HepG2 (cell line): ENCODE measurements at regions not wholly inside any gene's neighbourhood (a gene's known extent, or its start where the extent isn't known, plus 50 kb on each side); places are given as distances from the start of the nearest gene placed in this dataset.

Experiments used
- CHD2 ChIP-seq: IDR thresholded peaks from 2 replicates; pipeline ENCODE4 v1.6.1; 2011; ENCODE audit warnings: low read depth, low read length, improper control_type of control experiment
- CTCF ChIP-seq: sonication (generic); formaldehyde crosslinking; IDR thresholded peaks from 2 replicates; pipeline ENCODE4 v1.5.0; 2020; ENCODE audit warnings: mild to moderate bottlenecking, missing genetic modification reagents, moderate library complexity
- E2F1 ChIP-seq: sonication (generic); formaldehyde crosslinking; IDR thresholded peaks from 2 replicates; pipeline ENCODE4 v1.5.0; 2020; ENCODE audit warnings: missing genetic modification reagents
- PHF20 ChIP-seq: sonication (generic); formaldehyde crosslinking; IDR thresholded peaks from 2 replicates; pipeline ENCODE4 v1.5.0; 2020; ENCODE audit warnings: mild to moderate bottlenecking, missing genetic modification reagents
- ZBTB40 ChIP-seq, 2 experiments: fragments of 450-650 bp in 1 of 2; sonication (generic) in 1 of 2; formaldehyde crosslinking in 1 of 2; IDR thresholded peaks; 2 replicates each; pipeline versions ENCODE4 v1.6.1 to v1.8.0; 2016 to 2022; ENCODE audit warnings: antibody characterized with exemption in 1 of 2, mild to moderate bottlenecking in 1 of 2, missing genetic modification reagents in 1 of 2
- ZNF207 ChIP-seq: fragments of 450-650 bp; IDR thresholded peaks from 2 replicates; pipeline ENCODE4 v1.6.1; 2016; ENCODE audit warnings: antibody characterized with exemption, borderline replicate concordance
- ZNF350 ChIP-seq: sonication (generic); formaldehyde crosslinking; IDR thresholded peaks from 2 replicates; pipeline ENCODE4 v1.4.0; 2020; ENCODE audit warnings: mild to moderate bottlenecking, low read depth, missing genetic modification reagents, borderline replicate concordance
- ZNF512 ChIP-seq: sonication (generic); formaldehyde crosslinking; IDR thresholded peaks from 2 replicates; pipeline ENCODE4 v1.4.0; 2020; ENCODE audit warnings: mild to moderate bottlenecking, missing genetic modification reagents
- ZSCAN31 ChIP-seq: sonication (generic); formaldehyde crosslinking; IDR thresholded peaks from 2 replicates; pipeline ENCODE4 v1.5.0; 2020; ENCODE audit warnings: low read depth, mild to moderate bottlenecking, missing genetic modification reagents

GRCh38 chr1:188220051-188220450, 1391.3 kb downstream of the PLA2G4A start:
- no peak for TF ChIP-seq ZBTB40 (IDR thresholded peaks at IDR 0.05)
- TF ChIP-seq ZBTB40 (CRISPR knock-in tag; IDR thresholded peaks at IDR 0.05): no peak
- no peak for TF ChIP-seq CHD2
- TF ChIP-seq CTCF: no peak
- TF ChIP-seq ZNF512: no peak
- TF ChIP-seq ZNF207: no peak
- no peak for TF ChIP-seq ZSCAN31 (CRISPR knock-in tag)
- no peak for TF ChIP-seq PHF20
- TF ChIP-seq E2F1 (CRISPR knock-in tag): no peak
- no peak for TF ChIP-seq ZNF350 (CRISPR knock-in tag)
